ENCODE measurements at regions not wholly inside any gene's neighbourhood (a gene's known extent, or its start where the extent isn't known, plus 50 kb on each side); places are given as distances from the start of the nearest gene placed in this dataset.

- no peak for DNase-seq
- Histone ChIP-seq H3K36me3 (ENCODE audit: low read depth) (no peaks in the 10 kb centered on the region), H3K4me2 (no peak overlapping the region), H3K27me3 (ENCODE audit: insufficient read depth, low read depth) (no peaks in the 10 kb centered on the region), H3K9me3 (ENCODE audit: insufficient read depth, low read depth) (no peaks in the 10 kb centered on the region), H3K79me2 (ENCODE audit: low read depth) (no peaks in the 10 kb centered on the region), H3K27ac (no peak overlapping the region), H3K4me1 (replicated peaks; ENCODE audit: insufficient read depth) (no peaks in the 10 kb centered on the region), H2AFZ (no peak overlapping the region), H3F3A (ENCODE audit: insufficient read depth, low read depth) (no peaks in the 10 kb centered on the region), H3K4me3 (no peak overlapping the region), H4K20me1 (ENCODE audit: insufficient read depth) (no peaks in the 10 kb centered on the region), H3K9me2 (ENCODE audit: insufficient read depth) (no peaks in the 10 kb centered on the region)
- no TSS peak for BruUV-seq (replicated peaks)
- ChIA-PET CTCF (no interaction called here), POLR2A (ENCODE audit: unreplicated experiment) (no interaction called here)
- intact Hi-C loops (cut with micrococcal nuclease; ENCODE audit: unreplicated experiment), result no loop called here
- TF ChIP-seq EZH2 (IDR thresholded peaks at IDR 0.05; ENCODE audit: low read depth) (no peak), CTCF (conservative IDR thresholded peaks at IDR 0.05) (no peak)
Measured at GRCh38 chr1:165999826-166000225, 167.0 kb downstream of the FAM78B start.

- H2AFZ ChIP-seq, result no peak overlapping the region
- H3K4me2 ChIP-seq, result no peak overlapping the region
- H3K9me2 ChIP-seq (ENCODE audit: insufficient read depth), result no peaks in the 10 kb centered on the region
- DNase-seq, result no peak
- intact Hi-C loops (cut with micrococcal nuclease; ENCODE audit: unreplicated experiment), result no loop called here
- no peak overlapping the region for H3K4me3 ChIP-seq
- no peaks in the 10 kb centered on the region for H3K79me2 ChIP-seq (ENCODE audit: low read depth)
- ChIA-PET CTCF (no interaction called here), POLR2A (ENCODE audit: unreplicated experiment) (no interaction called here)
- no peak overlapping the region for H3K27ac ChIP-seq
- BruUV-seq (replicated peaks), result no TSS peak
- H3K4me1 ChIP-seq (replicated peaks; ENCODE audit: insufficient read depth), result no peaks in the 10 kb centered on the region
- no peaks in the 10 kb centered on the region for H3K36me3 ChIP-seq (ENCODE audit: low read depth)
- H3F3A ChIP-seq (ENCODE audit: insufficient read depth, low read depth), result no peaks in the 10 kb centered on the region
- no peaks in the 10 kb centered on the region for H3K27me3 ChIP-seq (ENCODE audit: insufficient read depth, low read depth)
- no peak for TF ChIP-seq EZH2 (IDR thresholded peaks at IDR 0.05; ENCODE audit: low read depth)
- no peaks in the 10 kb centered on the region for H4K20me1 ChIP-seq (ENCODE audit: insufficient read depth)
- H3K9me3 ChIP-seq (ENCODE audit: insufficient read depth, low read depth), result no peaks in the 10 kb centered on the region
Measured at GRCh38 chr1:166007176-166007575, 159.6 kb downstream of the FAM78B start.

GRCh38 chr1:166013232-166013631, 153.6 kb downstream of the FAM78B start:
- BruUV-seq (replicated peaks), result no TSS peak
- no peaks in the 10 kb centered on the region for H3K36me3 ChIP-seq (ENCODE audit: low read depth)
- no peak overlapping the region for H2AFZ ChIP-seq
- no peak overlapping the region for H3K27ac ChIP-seq
- H3K4me3 ChIP-seq, result no peak overlapping the region
- no peaks in the 10 kb centered on the region for H3K4me1 ChIP-seq (replicated peaks; ENCODE audit: insufficient read depth)
- CTCF ChIA-PET, result no interaction called here
- H3K9me2 ChIP-seq (ENCODE audit: insufficient read depth), result no peaks in the 10 kb centered on the region
- POLR2A ChIA-PET (ENCODE audit: unreplicated experiment), result no interaction called here
- H4K20me1 ChIP-seq (ENCODE audit: insufficient read depth), result no peaks in the 10 kb centered on the region
- H3F3A ChIP-seq (ENCODE audit: insufficient read depth, low read depth), result no peaks in the 10 kb centered on the region
- no peaks in the 10 kb centered on the region for H3K9me3 ChIP-seq (ENCODE audit: insufficient read depth, low read depth)
- no peaks in the 10 kb centered on the region for H3K27me3 ChIP-seq (ENCODE audit: insufficient read depth, low read depth)
- DNase-seq, result no peak
- no peak overlapping the region for H3K4me2 ChIP-seq
- H3K79me2 ChIP-seq (ENCODE audit: low read depth), result no peaks in the 10 kb centered on the region
- intact Hi-C loops (cut with micrococcal nuclease; ENCODE audit: unreplicated experiment), result no loop called here
- TF ChIP-seq EZH2 (IDR thresholded peaks at IDR 0.05; ENCODE audit: low read depth) (no peak), CTCF (conservative IDR thresholded peaks at IDR 0.05) (no peak)

- intact Hi-C loops (cut with micrococcal nuclease; ENCODE audit: unreplicated experiment), result no loop called here
- no TSS peak for BruUV-seq (replicated peaks)
- Histone ChIP-seq H3K79me2 (ENCODE audit: low read depth) (no peaks in the 10 kb centered on the region), H3K4me3 (no peak overlapping the region), H3K9me2 (ENCODE audit: insufficient read depth) (no peaks in the 10 kb centered on the region), H3K36me3 (ENCODE audit: low read depth) (no peaks in the 10 kb centered on the region), H3K27me3 (ENCODE audit: insufficient read depth, low read depth) (no peaks in the 10 kb centered on the region), H3K4me2 (no peak overlapping the region), H3F3A (ENCODE audit: insufficient read depth, low read depth) (no peaks in the 10 kb centered on the region), H3K4me1 (replicated peaks; ENCODE audit: insufficient read depth) (no peaks in the 10 kb centered on the region), H3K27ac (no peak overlapping the region), H3K9me3 (ENCODE audit: insufficient read depth, low read depth) (no peaks in the 10 kb centered on the region), H4K20me1 (ENCODE audit: insufficient read depth) (no peaks in the 10 kb centered on the region), H2AFZ (no peak overlapping the region)
- no peak for DNase-seq
- ChIA-PET POLR2A (ENCODE audit: unreplicated experiment) (no interaction called here), CTCF (no interaction called here)
- TF ChIP-seq CTCF (conservative IDR thresholded peaks at IDR 0.05) (0 out of 2 replicates have a peak, but pooled peaks have one; percentile 18), EZH2 (IDR thresholded peaks at IDR 0.05; ENCODE audit: low read depth) (no peak)
Measured at GRCh38 chr1:166017395-166017794, 149.4 kb downstream of the FAM78B start.
